Aorta (tissue), 5 donors: ENCODE measurements at regions not wholly inside any gene's neighbourhood (a gene's known extent, or its start where the extent isn't known, plus 50 kb on each side); places are given as distances from the start of the nearest gene placed in this dataset.

ENCODE experiments used
- ATAC-seq: fragments of 200-7000 bp; cut with Tn5 transposase; one replicate; pipeline ENCODE4 v1.9.1; 2022; ENCODE audit warnings: moderate library complexity; ENCODE audit not compliant: low FRiP score
- DNase-seq, 2 donors: peaks; one replicate each; pipeline ENCODE4 v3.0.0-alpha.2; 2020
- H3K27ac ChIP-seq, 2 donors: one replicate each; pipeline ENCODE4 v1.5.1; 2013; ENCODE audit warnings: low read length in 2 of 2, mild to moderate bottlenecking in 2 of 2, moderate library complexity in 2 of 2, control low read depth in 1 of 2, inconsistent platforms in 1 of 2, low read depth in 1 of 2
- H3K27me3 ChIP-seq, 2 donors: one replicate each; pipeline ENCODE4 v1.6.1; 2013; ENCODE audit warnings: control low read depth in 1 of 2, low read length in 1 of 2, mild to moderate bottlenecking in 1 of 2, moderate library complexity in 1 of 2; ENCODE audit not compliant: insufficient read depth in 2 of 2, control insufficient read depth in 1 of 2
- H3K36me3 ChIP-seq, 2 donors: one replicate each; pipeline ENCODE4 v1.6.1; 2013; ENCODE audit warnings: control low read depth in 1 of 2, low read length in 1 of 2, mild to moderate bottlenecking in 1 of 2; ENCODE audit not compliant: insufficient read depth in 2 of 2, control insufficient read depth in 1 of 2
- H3K4me1 ChIP-seq, 2 donors: one replicate each; pipeline ENCODE4 v1.6.1; 2013; ENCODE audit warnings: low read length in 2 of 2, control low read depth in 1 of 2, mild to moderate bottlenecking in 1 of 2, moderate library complexity in 1 of 2; ENCODE audit not compliant: insufficient read depth in 2 of 2, control insufficient read depth in 1 of 2
- H3K4me3 ChIP-seq, 2 donors: one replicate each; pipeline ENCODE4 v1.5.1; 2013; ENCODE audit warnings: low read length in 2 of 2, control low read depth in 1 of 2, mild to moderate bottlenecking in 1 of 2
- H3K9me3 ChIP-seq: one replicate; pipeline ENCODE4 v1.6.1; 2013; ENCODE audit warnings: mild to moderate bottlenecking, low read length; ENCODE audit not compliant: control insufficient read depth
- WGBS, 2 donors: extraction: QIAGEN DNeasy Blood & Tissue Kit; methylation state at CpG; one replicate each; pipeline ENCODE4 v1.1.7; 2013; 5-methylcytosine and 5-hydroxymethylcytosine counted together
- intact Hi-C, 2 donors: fragments of 100-400 bp; cut with DNase I; formaldehyde crosslinking; loops; one replicate each; pipeline versions ENCODE4 v1.14.2 to v1.15.0; 2022
- donor health status: healthy with polysubstance abuse.
- donor health status: Bipolar disorder and iron deficiency.
- donor health status: DM: no; HTN: no; CAD: no.
- donor health status: DM: no; HTN: no; CAD: no.
- donor health status: DM: yes; HTN: yes; CAD: no.

- intact Hi-C loops, result no loop called here
- no peak overlapping the region for H3K4me3 ChIP-seq
Measured at GRCh38 chr5:74334062-74334761, 306.3 kb downstream of the ENC1 start.

DNA sequence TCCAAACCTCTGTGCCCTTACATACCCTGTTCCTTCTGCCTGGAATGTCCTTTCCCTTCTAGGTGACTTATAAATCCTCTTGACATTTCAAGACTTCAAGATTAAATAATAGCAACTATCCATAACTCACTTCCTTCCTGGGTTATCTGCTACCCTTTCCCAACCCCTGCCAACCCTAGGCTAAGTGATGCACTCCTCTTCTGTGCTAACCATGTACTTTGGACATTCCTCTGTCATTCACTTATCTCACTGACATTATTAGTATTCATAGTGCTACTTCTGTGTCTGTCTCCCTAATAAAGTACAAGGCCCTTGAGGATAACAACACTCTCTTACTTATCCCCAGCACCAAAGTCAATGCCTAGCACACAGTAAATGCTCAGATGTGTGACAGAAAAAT, 307.1 kb downstream of the ENC1 start:
- Histone ChIP-seq H3K4me1 (no peaks in the 10 kb centered on the region), H3K36me3 (no peaks in the 10 kb centered on the region), H3K4me3 (no peak overlapping the region), H3K27me3 (no peaks in the 10 kb centered on the region), H3K27ac (no peak overlapping the region), H3K9me3 (no peaks in the 10 kb centered on the region)
- DNase-seq (no peak), ATAC-seq (no peak)
- intact Hi-C loops, result no loop called here

More at GRCh38 chr5:74334062-74334761, 306.3 kb downstream of the ENC1 start:
- DNase-seq (no peak), ATAC-seq (no peak)
- Histone ChIP-seq H3K9me3 (no peaks in the 10 kb centered on the region), H3K36me3 (no peaks in the 10 kb centered on the region), H3K4me1 (no peaks in the 10 kb centered on the region), H3K27me3 (no peaks in the 10 kb centered on the region), H3K27ac (no peak overlapping the region)
- 80 to 90% methylated on average over 4 of the region's 4 CpGs for WGBS, 2 donors

DNA sequence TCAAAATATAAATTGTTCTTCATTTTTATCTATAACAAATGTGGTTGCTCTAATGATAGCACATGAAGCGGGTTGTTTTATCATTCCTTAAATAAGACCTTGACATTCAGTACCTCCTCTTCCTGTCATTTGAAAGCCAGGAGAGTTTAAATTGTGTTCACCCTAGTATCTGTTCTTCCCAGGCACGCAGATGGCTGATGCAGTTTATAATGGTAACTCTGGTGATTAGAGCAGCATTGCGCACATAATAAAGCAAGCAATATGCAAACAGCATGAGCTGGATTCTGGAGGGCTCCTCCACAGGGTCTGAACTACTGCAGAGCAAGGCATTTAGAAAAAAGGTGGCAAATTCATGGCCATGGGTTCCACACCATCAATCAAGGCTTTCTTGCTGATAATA, 307.8 kb downstream of the ENC1 start:
- no peak for DNase-seq
- no peak for ATAC-seq
- H3K36me3 ChIP-seq, result no peaks in the 10 kb centered on the region
- 99% methylated on average over 3 of the region's 3 CpGs for WGBS, 2 donors
- H3K27ac ChIP-seq, result no peak overlapping the region
- no peaks in the 10 kb centered on the region for H3K27me3 ChIP-seq
- intact Hi-C loops, result no loop called here
- H3K4me1 ChIP-seq, result no peaks in the 10 kb centered on the region
- H3K9me3 ChIP-seq, result no peaks in the 10 kb centered on the region
- H3K4me3 ChIP-seq, result no peak overlapping the region

- Histone ChIP-seq H3K36me3 (no peaks in the 10 kb centered on the region), H3K4me3 (no peak overlapping the region), H3K27ac (no peak overlapping the region), H3K27me3 (no peaks in the 10 kb centered on the region), H3K9me3 (no peaks in the 10 kb centered on the region), H3K4me1 (no peaks in the 10 kb centered on the region)
- ATAC-seq, result no peak
- intact Hi-C loops, result no loop called here
- DNase-seq, result no peak
- 97 to 98% methylated on average over 7 of the region's 7 CpGs for WGBS, 2 donors
Measured at GRCh38 chr5:74332006-74332405, 308.5 kb downstream of the ENC1 start.

DNA sequence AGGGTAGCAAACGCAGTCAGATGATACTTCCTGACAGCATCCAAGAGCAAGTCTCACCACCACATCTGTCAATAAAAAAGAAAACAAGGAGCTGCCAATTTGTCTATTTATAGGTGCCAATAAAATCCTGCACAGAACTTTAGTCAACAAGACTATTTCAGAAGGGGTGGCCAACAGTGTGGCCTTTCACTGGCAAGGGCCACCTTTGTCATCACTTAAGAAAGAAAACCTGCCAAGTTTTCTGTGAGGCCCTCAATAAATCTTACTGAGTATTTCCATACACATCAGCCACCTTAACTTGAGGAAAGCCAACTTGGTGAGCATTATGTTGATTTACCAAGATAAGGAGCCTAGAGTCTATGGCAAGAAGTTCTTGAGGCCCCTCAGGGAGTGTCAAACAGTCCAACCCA, 312.3 kb downstream of the ENC1 start:
- Histone ChIP-seq H3K27me3 (no peaks in the 10 kb centered on the region), H3K4me1 (no peaks in the 10 kb centered on the region), H3K9me3 (no peaks in the 10 kb centered on the region), H3K4me3 (no peak overlapping the region), H3K36me3 (no peaks in the 10 kb centered on the region), H3K27ac (no peak overlapping the region)
- WGBS, 2 donors, result 13 to 29% methylated on average over 1 of the region's 1 CpG
- no peak for ATAC-seq
- intact Hi-C loops, result no loop called here
- DNase-seq, result no peak

DNA sequence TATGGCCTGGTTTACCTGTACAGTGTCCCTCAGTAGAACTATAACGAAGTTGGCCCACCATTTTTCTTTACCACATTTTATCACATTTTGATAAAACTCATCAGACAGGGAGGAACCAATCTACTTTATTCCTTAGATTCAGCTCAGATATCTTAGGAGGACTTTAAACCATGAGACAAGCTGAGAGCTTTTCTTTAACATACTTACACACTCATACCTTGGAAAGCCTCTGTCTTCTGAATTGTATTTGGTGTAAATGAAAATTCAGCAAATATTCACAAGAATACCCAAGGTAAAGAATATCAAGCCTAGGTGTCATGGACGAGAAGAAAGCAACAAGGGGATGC, 313.2 kb downstream of the ENC1 start:
- DNase-seq (no peak), ATAC-seq (no peak)
- H3K27me3 ChIP-seq, result no peaks in the 10 kb centered on the region
- no peaks in the 10 kb centered on the region for H3K4me1 ChIP-seq
- intact Hi-C loops, result no loop called here
- H3K9me3 ChIP-seq, result no peaks in the 10 kb centered on the region
- no peaks in the 10 kb centered on the region for H3K36me3 ChIP-seq
- WGBS, 2 donors, result 90 to 95% methylated on average over 2 of the region's 2 CpGs
- H3K4me3 ChIP-seq, result no peak overlapping the region
- no peak overlapping the region for H3K27ac ChIP-seq

- no peaks in the 10 kb centered on the region for H3K4me1 ChIP-seq
- no peaks in the 10 kb centered on the region for H3K36me3 ChIP-seq
- H3K4me3 ChIP-seq, result no peak overlapping the region
- H3K27me3 ChIP-seq, result no peaks in the 10 kb centered on the region
- DNase-seq (no peak), ATAC-seq (no peak)
- intact Hi-C loops, result no loop called here
- 91 to 92% methylated on average over 6 of the region's 6 CpGs for WGBS, 2 donors
- H3K27ac ChIP-seq, result no peak overlapping the region
- H3K9me3 ChIP-seq, result no peaks in the 10 kb centered on the region
Measured at GRCh38 chr5:74326571-74327338, 313.8 kb downstream of the ENC1 start.

DNA sequence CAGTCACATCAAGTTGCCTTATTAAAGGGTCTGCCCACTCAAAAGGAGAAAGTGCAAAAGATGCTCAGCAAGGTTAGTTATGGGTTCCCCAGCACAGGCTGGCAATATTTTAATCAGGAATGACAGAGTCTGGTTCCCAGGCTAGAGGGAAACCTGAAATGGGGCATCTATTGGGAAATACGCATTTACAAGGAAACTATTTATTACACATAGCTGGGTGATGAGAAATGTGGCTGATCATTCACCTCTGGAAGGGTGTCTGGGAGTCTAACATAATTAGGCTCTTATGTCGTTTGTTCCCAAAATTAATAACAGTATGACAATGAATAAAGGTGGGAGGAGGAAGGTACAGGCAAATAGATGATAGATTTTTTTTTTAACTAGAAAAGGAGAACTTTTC, 314.7 kb downstream of the ENC1 start:
- H3K27ac ChIP-seq, result no peak overlapping the region
- no peak for ATAC-seq
- H3K9me3 ChIP-seq, result no peaks in the 10 kb centered on the region
- 94 to 97% methylated on average over 2 of the region's 2 CpGs for WGBS, 2 donors
- H3K4me3 ChIP-seq, result no peak overlapping the region
- H3K36me3 ChIP-seq, result no peaks in the 10 kb centered on the region
- H3K4me1 ChIP-seq, result no peaks in the 10 kb centered on the region
- intact Hi-C loops, result no loop called here
- DNase-seq, result no peak
- H3K27me3 ChIP-seq, result no peaks in the 10 kb centered on the region

DNA sequence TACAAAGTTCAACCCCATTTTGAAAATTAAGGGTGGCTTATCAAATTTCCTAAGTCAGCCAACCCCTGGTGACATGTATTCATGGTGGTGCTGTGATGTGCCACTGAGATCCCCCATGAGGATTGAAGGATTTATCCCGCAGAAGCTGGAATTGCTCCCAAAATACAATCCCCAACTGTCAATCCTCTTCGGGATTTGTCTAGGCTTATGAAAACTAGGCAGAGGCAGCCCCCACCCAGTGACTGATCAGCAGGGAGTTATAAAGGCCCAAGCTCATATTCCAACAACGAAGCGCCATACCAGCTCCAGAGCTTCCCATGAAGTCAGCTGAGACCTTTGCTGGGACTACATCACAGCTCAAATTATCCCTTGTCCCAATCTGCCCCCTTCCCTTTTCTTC, 316.0 kb downstream of the ENC1 start:
- no peaks in the 10 kb centered on the region for H3K9me3 ChIP-seq
- H3K27ac ChIP-seq, result no peak overlapping the region
- H3K27me3 ChIP-seq, result no peaks in the 10 kb centered on the region
- H3K36me3 ChIP-seq, result no peaks in the 10 kb centered on the region
- DNase-seq (no peak), ATAC-seq (no peak)
- H3K4me1 ChIP-seq, result no peaks in the 10 kb centered on the region
- intact Hi-C loops, result no loop called here
- WGBS, 2 donors, result 97% methylated on average over 4 of the region's 4 CpGs
- H3K4me3 ChIP-seq, result no peak overlapping the region
